ENCODE measurements at regions not wholly inside any gene's neighbourhood (a gene's known extent, or its start where the extent isn't known, plus 50 kb on each side); places are given as distances from the start of the nearest gene placed in this dataset.
"Not testable (repeated sequence)": the region's sequence is repeated elsewhere in the genome, so short reads cannot be mapped to it uniquely, and the experiment has no call there.

DNA sequence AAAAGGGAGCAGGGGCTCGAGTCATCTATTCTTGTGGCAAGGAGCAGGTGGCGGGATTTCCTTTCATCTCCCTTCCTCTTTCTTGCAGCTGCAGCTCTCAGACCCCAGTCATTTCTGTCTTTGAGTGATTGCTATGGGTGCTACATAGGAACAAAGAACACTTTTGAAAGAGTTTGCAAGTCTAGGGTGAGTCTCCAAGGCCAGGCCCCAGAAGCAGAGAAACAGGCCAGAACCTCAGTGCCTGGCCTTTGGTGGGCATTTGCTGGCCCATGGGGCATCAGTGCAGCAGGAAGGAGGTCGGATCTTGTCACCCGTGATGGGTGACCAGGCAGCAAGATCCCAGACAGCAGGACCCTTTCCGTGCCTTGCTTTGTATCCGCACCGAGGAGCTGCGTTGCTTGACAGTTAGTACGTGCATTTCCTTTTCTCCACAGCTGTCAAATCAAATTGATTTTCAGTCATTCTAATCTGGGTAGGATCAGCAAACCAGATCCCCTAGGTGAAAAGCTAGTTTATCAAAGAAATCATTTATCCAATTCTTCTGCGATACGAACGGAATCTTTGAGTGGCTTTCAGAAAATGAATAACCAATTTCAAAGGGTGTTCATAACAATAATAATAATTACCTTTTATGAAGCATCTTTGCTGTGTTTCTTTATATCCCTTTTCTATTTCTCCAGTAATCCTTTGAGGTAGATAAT is 244.6 kb upstream of the MAF start:
- DNase-seq: no peak

- DNase-seq: no peak
These were observed 244.1 kb upstream of the MAF start for GRCh38 chr16:79844603-79845002.

- DNase-seq: no peak
These were observed 243.1 kb upstream of the MAF start for GRCh38 chr16:79843631-79844043.

GRCh38 chr16:79843145-79843544 is 242.6 kb upstream of the MAF start:
- no peak for DNase-seq

DNA sequence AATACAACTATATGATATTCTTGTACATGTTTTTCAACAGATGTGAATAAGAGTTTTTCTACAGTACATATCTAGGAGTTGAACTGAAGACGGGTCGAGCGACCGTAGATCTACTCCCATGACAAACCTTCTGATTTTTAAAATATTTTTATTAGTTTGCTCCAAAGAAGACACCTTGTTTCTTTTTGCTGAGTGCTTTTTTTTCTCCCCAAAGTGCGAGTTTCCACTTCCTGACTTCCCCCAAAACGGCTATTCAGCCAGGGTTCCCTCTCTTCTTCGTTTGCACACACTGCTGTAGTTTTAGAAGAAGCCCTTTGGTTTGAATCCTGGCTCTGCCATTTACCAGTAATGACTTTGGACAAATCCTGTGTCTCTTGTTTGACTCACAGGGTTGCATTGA is 241.7 kb upstream of the MAF start:
- no peak for DNase-seq

GRCh38 chr16:79839466-79840341 is 239.2 kb upstream of the MAF start:
- DNase-seq: no peak

- no peak for DNase-seq
These were observed 238.1 kb upstream of the MAF start for GRCh38 chr16:79838496-79839259.

DNA sequence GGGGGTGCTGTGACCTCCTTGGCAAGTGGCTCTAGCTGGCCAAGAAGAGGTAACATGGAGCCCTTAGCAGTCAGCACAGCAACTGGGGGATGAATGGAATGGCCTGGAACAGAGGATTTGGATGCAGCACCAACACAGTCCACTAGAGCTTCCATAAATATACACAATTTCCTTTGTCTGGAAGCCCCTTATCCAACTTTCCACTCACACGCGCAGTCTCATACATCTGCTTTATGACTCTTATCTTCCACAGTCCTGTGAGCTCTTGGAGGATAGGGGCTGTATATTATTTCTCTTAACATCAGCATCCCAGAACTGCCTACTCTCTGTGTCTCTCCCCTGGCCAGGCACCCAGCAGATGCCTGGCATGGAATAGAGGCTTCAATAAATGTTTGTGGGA is 235.6 kb upstream of the MAF start:
- no peak for DNase-seq

- no peak for DNase-seq
These were observed 234.7 kb upstream of the MAF start for GRCh38 chr16:79835194-79835593.

GRCh38 chr16:79834720-79835119 is 234.2 kb upstream of the MAF start:
- DNase-seq: no peak

DNA sequence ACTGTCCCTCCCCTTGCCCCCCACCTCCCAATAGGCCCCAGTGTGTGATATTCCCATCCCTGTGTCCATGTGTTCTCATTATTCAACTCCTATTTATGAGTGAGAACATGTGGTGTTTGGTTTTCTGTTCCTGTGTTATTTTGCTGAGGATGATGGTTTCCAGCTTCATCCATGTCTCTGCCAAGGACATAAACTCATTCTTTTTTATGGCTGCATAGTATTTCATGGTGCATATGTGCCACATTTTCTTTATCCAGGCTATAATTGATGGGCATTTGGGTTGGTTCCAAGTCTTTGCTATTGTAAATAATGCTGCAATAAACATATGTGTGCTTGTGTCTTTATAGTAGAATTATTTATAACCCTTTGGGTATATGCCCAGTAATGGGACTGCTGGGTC is 233.5 kb upstream of the MAF start:
- not testable (repeated sequence) for DNase-seq

GRCh38 chr16:79833559-79833958 is 233.0 kb upstream of the MAF start:
- DNase-seq: no peak

DNA sequence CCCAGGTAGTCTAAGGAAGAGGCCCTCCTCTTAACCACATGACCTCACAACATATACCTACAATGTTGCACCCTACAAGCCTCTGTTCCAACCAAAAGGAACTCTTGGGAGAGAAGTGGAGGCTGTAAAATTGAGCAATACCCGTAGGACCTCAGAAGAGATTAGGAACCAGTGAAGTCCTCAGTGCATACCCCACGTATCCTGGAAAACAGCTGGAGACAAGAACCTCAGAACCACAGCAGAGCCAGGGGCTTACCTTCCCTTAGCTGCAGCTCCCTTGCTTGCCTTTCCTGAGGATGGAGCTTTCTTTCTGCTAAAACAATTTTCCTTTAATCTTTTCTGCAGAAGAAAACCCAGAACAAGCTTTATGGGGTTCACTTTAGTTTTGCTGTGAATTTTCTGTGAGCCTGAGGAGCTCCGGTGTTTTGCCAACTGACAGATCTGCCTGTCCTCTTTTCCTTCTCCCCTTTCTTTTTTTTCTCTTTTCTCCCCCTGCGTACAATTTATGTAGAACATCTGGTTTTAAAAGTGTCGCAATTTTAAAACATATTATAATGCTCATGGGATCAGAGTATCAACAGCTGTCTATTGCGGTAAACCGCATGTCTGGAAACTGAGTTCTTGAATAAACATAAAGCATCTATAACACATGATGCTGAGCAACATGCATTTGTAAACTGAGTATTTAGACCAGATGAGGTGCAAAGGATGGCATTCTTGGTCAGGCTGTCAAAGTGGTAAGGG is 226.4 kb upstream of the MAF start:
- no peak for DNase-seq

- no peak for DNase-seq
These were observed 224.5 kb upstream of the MAF start for GRCh38 chr16:79825002-79825401.

DNA sequence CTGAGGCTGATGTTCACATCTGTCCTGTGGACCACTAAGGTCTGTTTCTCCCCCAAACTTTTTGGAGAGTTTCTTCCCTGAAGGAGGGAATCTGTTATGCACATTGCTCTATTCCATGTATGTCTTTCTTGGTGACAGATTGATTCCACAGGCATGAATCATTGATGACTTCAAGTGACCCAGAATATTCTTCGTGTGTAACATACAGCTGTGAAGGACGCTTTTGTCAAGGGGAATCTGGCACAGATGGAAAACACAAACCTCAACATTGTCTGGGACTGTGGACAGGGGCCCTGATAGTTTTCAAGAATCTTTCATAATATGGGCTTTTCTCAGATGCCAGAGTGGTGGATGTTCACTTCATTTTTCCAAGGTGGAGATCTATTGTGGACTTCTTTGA is 223.1 kb upstream of the MAF start:
- no peak for DNase-seq

DNA sequence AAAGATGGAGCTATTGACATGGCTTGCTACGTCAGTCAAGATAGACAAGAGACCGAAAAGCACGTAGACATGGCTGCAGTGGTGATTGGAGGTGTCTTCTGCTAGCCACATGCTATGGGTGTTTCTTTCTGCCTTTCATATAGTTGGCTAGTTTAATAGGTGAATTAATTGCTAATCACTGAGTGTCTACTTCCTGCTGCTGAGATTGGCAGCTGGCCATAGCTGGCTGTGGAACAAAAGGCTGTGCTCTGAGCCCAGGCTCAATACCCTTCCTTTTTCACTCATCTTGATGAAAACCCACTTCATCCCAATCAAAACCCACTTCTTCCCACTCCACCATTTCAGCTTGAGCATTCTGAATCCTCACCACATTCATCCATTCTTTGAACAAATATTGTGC is 221.4 kb upstream of the MAF start:
- DNase-seq: no peak

GRCh38 chr16:79816081-79816497 is 215.6 kb upstream of the MAF start:
- DNase-seq: no peak

DNA sequence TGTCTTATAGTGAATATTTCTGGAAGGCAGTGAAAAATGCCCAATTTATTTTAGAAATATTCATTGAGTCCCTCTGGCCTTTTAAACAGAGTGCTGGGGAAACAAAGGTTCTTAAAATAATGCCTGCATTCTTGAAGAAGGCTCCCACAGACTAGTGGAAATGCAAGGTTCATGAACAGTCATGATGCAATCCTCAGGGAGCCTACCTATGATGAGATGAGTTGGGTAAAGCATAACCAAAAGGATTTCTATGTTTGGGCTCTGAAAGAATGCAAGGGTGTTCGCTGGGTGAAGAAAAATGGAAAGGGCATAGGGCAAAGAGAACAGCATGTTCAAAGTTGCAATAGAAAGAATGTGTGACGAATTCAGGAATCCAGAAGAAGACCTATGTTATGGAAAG is 214.5 kb upstream of the MAF start:
- no peak for DNase-seq

DNA sequence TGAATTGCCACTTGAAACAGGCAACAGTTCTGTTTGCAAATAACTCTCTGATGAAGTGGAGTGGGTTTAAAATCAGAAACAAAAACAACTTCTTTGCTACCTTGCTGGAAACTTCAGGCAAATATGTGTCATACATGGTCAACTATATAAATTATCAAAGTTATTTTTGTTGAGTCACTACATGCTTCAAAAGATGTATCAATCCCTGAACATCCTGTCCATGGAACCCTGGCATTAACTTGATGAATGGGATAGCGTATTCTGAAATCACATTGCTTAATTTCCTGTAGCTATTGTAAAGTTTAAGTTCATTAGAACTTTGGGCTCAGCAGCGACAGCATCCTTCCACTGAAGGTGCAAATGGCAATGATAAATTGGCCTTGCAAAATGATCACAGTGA is 213.6 kb upstream of the MAF start:
- DNase-seq: no peak

DNA sequence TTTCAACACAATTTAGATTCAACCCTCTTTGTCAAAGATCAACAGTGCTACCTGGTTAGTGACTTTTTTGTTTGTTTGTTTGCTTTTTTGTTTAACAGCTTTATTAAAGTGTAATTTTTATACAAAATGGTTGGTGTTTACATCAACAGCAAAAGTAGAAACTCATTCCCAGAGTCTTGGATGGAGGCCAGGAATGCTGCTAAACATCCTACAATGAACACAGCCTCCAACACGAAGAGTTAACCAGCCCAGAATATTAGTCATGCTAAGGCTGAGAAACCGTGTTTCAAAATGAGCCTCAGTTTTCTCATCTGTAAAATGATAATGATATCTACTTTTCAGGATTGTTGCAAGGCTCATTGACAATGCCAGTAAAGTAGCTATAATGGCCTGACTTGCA is 211.0 kb upstream of the MAF start:
- DNase-seq: no peak

- DNase-seq: no peak
These were observed 210.1 kb upstream of the MAF start for GRCh38 chr16:79810449-79811189.

GRCh38 chr16:79809376-79809775 is 208.8 kb upstream of the MAF start:
- DNase-seq: no peak
